Psoas muscle (tissue), 7 donors: ENCODE measurements at regions not wholly inside any gene's neighbourhood (a gene's known extent, or its start where the extent isn't known, plus 50 kb on each side); places are given as distances from the start of the nearest gene placed in this dataset.

Experiments
- ATAC-seq, 4 donors: fragments of 200-7000 bp; cut with Tn5 transposase; one replicate each; pipeline ENCODE4 v1.9.1; 2020; ENCODE audit warnings: moderate library complexity in 3 of 4, mild to moderate bottlenecking in 2 of 4
- DNase-seq, 2 donors: peaks; one replicate each; pipeline ENCODE4 v3.0.0-alpha.2; 2020
- H3K27ac ChIP-seq: fragments of 200-600 bp; one replicate; pipeline ENCODE4 v1.8.0; 2022
- H3K27me3 ChIP-seq, 3 donors: fragments of 200-600 bp in 1 of 3; one replicate each; pipeline versions ENCODE4 v1.6.1 to v1.8.0; 2013 to 2022; ENCODE audit warnings: low read length in 2 of 3, mild to moderate bottlenecking in 2 of 3, moderate library complexity in 1 of 3; ENCODE audit not compliant: insufficient read depth in 3 of 3
- H3K36me3 ChIP-seq, 2 donors: fragments of 200-600 bp in 1 of 2; one replicate each; pipeline versions ENCODE4 v1.6.1 to v1.8.0; 2013 to 2022; ENCODE audit warnings: low read depth in 1 of 2, mild to moderate bottlenecking in 1 of 2, moderate library complexity in 1 of 2; ENCODE audit not compliant: insufficient read depth in 1 of 2
- H3K4me1 ChIP-seq: fragments of 200-600 bp; one replicate; pipeline ENCODE4 v1.8.0; 2022
- H3K4me3 ChIP-seq: fragments of 200-600 bp; one replicate; pipeline ENCODE4 v1.8.0; 2022; ENCODE audit warnings: mild to moderate bottlenecking
- H3K9me3 ChIP-seq: fragments of 200-600 bp; one replicate; pipeline ENCODE4 v1.8.0; 2022
- WGBS, 3 donors: extraction: QIAGEN DNeasy Blood & Tissue Kit; methylation state at CpG; one replicate each; pipeline versions ENCODE4 v1.1.6 to v1.1.7; 2013; 5-methylcytosine and 5-hydroxymethylcytosine counted together
- intact Hi-C, 2 donors: fragments of 100-400 bp; cut with DNase I; formaldehyde crosslinking; loops; one replicate each; pipeline versions ENCODE4 v1.11.0 to v1.14.2; 2022
- TF ChIP-seq, protein P1 (sequence below): fragments of 200-600 bp; IDR thresholded peaks from one replicate; pipeline ENCODE4 v1.8.0; 2022; ENCODE audit warnings: antibody characterized with exemption
- donor health status: healthy with polysubstance abuse.
- donor health status: DM: no; HTN: no; CAD: no; lungs with moderate emphysema.
- donor health status: Bipolar disorder and iron deficiency.
- donor health status: healthy.
- donor health status: DM: yes; HTN: yes; CAD: no.
- donor health status: DM: no; HTN: no; CAD: no.
- donor health status: DM: yes; HTN: yes; CAD: no.

DNA sequence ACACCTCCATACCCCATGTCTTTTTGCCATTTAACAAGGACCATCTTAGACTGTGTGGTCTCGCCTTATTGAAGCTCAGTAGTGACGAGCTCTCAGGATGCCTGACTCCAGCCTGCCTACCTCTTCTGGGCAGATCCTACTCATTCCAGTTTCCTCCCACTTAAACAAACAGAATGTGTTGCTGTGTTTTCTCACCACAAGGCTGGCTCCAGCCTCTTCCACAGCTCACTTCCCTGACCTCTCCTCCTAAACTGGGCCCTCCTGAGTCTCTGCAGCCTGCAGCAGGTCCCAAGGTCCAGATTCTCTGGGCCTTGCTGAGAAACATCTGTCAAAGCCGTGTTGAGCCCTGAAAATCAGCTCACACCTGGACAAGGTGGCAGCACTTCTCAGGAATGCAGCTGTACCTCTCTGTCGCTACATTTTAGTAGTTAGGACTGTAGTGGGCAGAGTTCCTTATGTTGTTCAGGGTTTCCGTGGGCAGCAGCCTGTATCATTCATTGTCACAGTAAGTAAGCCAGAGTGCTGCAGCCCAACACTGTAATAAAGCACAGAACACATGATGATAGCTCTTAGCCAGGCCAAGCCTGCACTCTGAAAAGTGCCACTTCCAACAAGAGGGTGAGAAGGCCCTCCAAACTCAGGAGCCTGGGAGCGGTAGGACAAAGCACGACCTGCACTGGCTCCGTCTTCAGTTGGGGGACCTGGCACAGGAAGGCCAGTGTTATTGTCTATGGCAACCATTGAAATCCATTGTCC, 68.5 kb downstream of the NKX2-1 start:
- ATAC-seq (no peak), DNase-seq (no peak)
- no peaks in the 10 kb centered on the region for H3K36me3 ChIP-seq
- intact Hi-C loops = no loop called here
- H3K4me3 ChIP-seq = no peak overlapping the region
- TF ChIP-seq, protein P1, sequence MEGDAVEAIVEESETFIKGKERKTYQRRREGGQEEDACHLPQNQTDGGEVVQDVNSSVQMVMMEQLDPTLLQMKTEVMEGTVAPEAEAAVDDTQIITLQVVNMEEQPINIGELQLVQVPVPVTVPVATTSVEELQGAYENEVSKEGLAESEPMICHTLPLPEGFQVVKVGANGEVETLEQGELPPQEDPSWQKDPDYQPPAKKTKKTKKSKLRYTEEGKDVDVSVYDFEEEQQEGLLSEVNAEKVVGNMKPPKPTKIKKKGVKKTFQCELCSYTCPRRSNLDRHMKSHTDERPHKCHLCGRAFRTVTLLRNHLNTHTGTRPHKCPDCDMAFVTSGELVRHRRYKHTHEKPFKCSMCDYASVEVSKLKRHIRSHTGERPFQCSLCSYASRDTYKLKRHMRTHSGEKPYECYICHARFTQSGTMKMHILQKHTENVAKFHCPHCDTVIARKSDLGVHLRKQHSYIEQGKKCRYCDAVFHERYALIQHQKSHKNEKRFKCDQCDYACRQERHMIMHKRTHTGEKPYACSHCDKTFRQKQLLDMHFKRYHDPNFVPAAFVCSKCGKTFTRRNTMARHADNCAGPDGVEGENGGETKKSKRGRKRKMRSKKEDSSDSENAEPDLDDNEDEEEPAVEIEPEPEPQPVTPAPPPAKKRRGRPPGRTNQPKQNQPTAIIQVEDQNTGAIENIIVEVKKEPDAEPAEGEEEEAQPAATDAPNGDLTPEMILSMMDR = no peak
- H3K27ac ChIP-seq = no peak overlapping the region
- 70 to 74% (median 72%) methylated on average over 8 of the region's 8 CpGs for WGBS, 3 donors
- no peaks in the 10 kb centered on the region for H3K9me3 ChIP-seq
- H3K4me1 ChIP-seq = no peaks in the 10 kb centered on the region
- no peaks in the 10 kb centered on the region for H3K27me3 ChIP-seq

DNA sequence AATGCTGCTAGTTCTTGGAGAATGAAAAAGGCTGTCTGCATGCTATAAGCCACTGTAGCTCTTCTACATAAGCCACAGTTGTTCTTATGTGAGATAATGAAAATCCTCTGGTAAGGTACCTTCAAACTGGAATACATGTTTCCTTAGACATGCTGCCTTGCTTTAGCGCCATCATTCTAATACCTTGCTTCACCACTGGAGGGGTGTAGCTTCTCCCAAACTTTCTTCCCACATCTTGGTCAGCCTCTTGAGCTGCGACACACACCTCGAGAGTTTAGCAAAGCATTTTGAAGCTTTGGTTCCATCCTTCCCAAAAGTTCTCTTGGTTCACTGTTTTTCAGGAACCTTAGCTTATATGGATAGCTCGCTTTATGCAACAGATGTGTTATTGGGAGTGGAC, 69.5 kb downstream of the NKX2-1 start:
- no peaks in the 10 kb centered on the region for H3K9me3 ChIP-seq
- intact Hi-C loops = no loop called here
- no peak overlapping the region for H3K27ac ChIP-seq
- no peaks in the 10 kb centered on the region for H3K27me3 ChIP-seq
- ATAC-seq (no peak), DNase-seq (no peak)
- H3K4me1 ChIP-seq = no peaks in the 10 kb centered on the region
- H3K4me3 ChIP-seq = no peak overlapping the region
- WGBS, 3 donors = 83 to 89% (median 85%) methylated on average over 4 of the region's 4 CpGs
- no peaks in the 10 kb centered on the region for H3K36me3 ChIP-seq
- TF ChIP-seq, protein P1 = no peak

DNA sequence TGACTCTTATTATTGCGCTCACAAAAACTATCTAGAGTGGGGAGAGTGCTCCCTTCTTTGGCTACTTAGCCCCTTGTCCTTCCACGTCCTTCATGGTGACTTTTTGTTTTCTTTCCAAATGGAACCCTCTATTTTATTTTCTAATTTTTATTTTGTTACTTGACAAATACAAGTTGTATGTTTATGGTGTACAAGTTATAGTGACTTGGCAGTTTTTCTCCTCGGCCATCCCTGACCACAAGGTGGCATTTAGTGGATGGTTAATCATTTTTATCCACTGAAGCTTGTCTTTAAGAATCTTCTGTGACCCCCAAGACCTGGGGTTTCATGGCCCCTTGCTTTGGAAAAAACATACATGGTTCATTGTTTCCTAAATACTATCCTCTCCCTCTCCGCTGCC, 70.1 kb downstream of the NKX2-1 start:
- 83 to 84% (median 83%) methylated on average over 4 of the region's 4 CpGs for WGBS, 3 donors
- Histone ChIP-seq H3K9me3 (no peaks in the 10 kb centered on the region), H3K27me3 (no peaks in the 10 kb centered on the region), H3K4me3 (no peak overlapping the region), H3K4me1 (no peaks in the 10 kb centered on the region), H3K36me3 (no peaks in the 10 kb centered on the region), H3K27ac (no peak overlapping the region)
- TF ChIP-seq, protein P1 = no peak
- DNase-seq (no peak), ATAC-seq (no peak)
- intact Hi-C loops = no loop called here

DNA sequence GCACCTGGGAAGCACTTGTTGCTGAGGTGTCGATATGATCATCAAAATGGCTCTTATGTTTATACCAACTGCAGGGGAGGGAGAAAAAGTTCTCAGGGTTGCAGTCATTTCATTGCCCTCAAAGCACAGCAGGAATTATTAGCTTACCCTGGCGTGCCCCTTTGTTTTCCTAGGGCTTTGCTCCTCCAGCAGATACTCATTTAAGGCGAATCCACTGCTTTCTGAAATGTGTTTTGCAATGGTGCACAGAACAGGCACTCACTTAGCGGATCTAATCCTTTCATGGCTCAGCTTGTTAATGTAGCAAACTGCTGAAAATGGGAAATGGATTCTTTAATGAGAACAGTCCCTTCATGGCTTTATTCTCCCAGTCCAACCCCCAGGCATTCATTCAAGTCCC, 76.7 kb downstream of the NKX2-1 start:
- no peaks in the 10 kb centered on the region for H3K4me1 ChIP-seq
- no peaks in the 10 kb centered on the region for H3K36me3 ChIP-seq
- intact Hi-C loops = no loop called here
- WGBS, 3 donors = 39 to 47% (median 45%) methylated on average over 4 of the region's 4 CpGs
- TF ChIP-seq, protein P1 = no peak
- no peak for DNase-seq
- H3K4me3 ChIP-seq = no peak overlapping the region
- no peaks in the 10 kb centered on the region for H3K9me3 ChIP-seq
- ATAC-seq = no peak
- peaks cover 0 to 11% (median 0%) of the 10 kb centered on the region in 3 donors for H3K27me3 ChIP-seq
- no peak overlapping the region for H3K27ac ChIP-seq

DNA sequence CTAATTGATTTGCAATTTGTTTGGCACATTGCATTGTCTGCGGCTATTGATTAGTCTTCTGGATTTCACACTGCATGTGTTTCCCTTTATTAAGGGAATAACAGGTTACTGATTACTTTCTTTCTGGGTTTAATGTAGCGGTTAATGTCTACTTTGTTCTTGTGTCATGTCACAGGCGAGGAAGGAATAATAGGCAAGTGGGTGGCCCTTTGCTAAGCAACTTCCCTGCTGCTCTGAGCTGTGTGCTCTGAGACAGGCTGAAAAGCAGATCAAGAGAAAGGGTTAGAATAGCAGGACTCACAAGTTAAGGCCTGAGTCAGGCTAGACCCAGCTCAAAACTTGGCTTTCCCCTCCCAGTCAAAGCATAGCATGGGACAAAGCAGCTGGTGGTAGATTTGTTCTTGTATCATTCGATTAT, 77.2 kb downstream of the NKX2-1 start:
- DNase-seq = no peak
- TF ChIP-seq, protein P1 = no peak
- no peak overlapping the region for H3K4me3 ChIP-seq
- no peak for ATAC-seq
- peaks cover 0 to 11% (median 0%) of the 10 kb centered on the region in 3 donors for H3K27me3 ChIP-seq
- WGBS, 3 donors = 62 to 67% (median 66%) methylated on average over 4 of the region's 4 CpGs
- no peaks in the 10 kb centered on the region for H3K4me1 ChIP-seq
- H3K9me3 ChIP-seq = no peaks in the 10 kb centered on the region
- intact Hi-C loops = no loop called here
- no peaks in the 10 kb centered on the region for H3K36me3 ChIP-seq
- no peak overlapping the region for H3K27ac ChIP-seq
